Smooth muscle cell (in vitro differentiated cells): ENCODE measurements at regions not wholly inside any gene's neighbourhood (a gene's known extent, or its start where the extent isn't known, plus 50 kb on each side); places are given as distances from the start of the nearest gene placed in this dataset.

Source experiments
- DNase-seq: peaks from one replicate; lab custom pipeline; 2025; ENCODE audit not compliant: unreplicated experiment; lab: John Stamatoyannopoulos, UW
- H2AFZ ChIP-seq: fragments of 200-600 bp; sonication (generic); 2 replicates; pipeline ENCODE4 v1.6.0; 2016; ENCODE audit warnings: antibody characterized with exemption, low read depth, mild to moderate bottlenecking
- H3F3A ChIP-seq: fragments of 200-600 bp; sonication (generic); 2 replicates; pipeline ENCODE4 v1.6.0; 2017; ENCODE audit warnings: antibody characterized with exemption, low read depth
- H3K27ac ChIP-seq: fragments of 200-600 bp; sonication (generic); 2 replicates; pipeline ENCODE4 v1.5.1; 2016; ENCODE audit warnings: low read depth, mild to moderate bottlenecking
- H3K27me3 ChIP-seq: fragments of 200-600 bp; sonication (generic); 2 replicates; pipeline ENCODE4 v1.6.1; 2016; ENCODE audit warnings: low read depth, mild to moderate bottlenecking
- H3K36me3 ChIP-seq: fragments of 200-600 bp; sonication (generic); 2 replicates; pipeline ENCODE4 v1.5.1; 2016; ENCODE audit warnings: low read depth
- H3K4me1 ChIP-seq: fragments of 200-600 bp; sonication (generic); 2 replicates; pipeline ENCODE4 v1.5.1; 2016; ENCODE audit warnings: low read depth
- H3K4me2 ChIP-seq: fragments of 200-600 bp; sonication (generic); 2 replicates; pipeline ENCODE4 v1.6.0; 2016; ENCODE audit warnings: mild to moderate bottlenecking
- H3K4me3 ChIP-seq: fragments of 200-600 bp; sonication (generic); 2 replicates; pipeline ENCODE4 v1.5.1; 2016; ENCODE audit warnings: mild to moderate bottlenecking
- H3K79me2 ChIP-seq: fragments of 200-600 bp; sonication (generic); 2 replicates; pipeline ENCODE4 v1.6.0; 2016; ENCODE audit warnings: low read depth, mild to moderate bottlenecking
- H3K9ac ChIP-seq: fragments of 200-600 bp; sonication (generic); 2 replicates; pipeline ENCODE4 v1.6.0; 2016; ENCODE audit warnings: low read depth
- H3K9me3 ChIP-seq: fragments of 200-600 bp; sonication (generic); replicated peaks from 2 replicates; pipeline ENCODE4 v1.5.1; 2016; ENCODE audit warnings: low read depth
- H4K20me1 ChIP-seq: fragments of 200-600 bp; sonication (generic); 2 replicates; pipeline ENCODE4 v1.6.0; 2016; ENCODE audit warnings: low read depth
- WGBS: methylation state at CpG from one replicate; pipeline ENCODE4 v1.1.7; 2016; ENCODE audit warnings: low lambda C conversion rate; 5-methylcytosine and 5-hydroxymethylcytosine counted together
- TF ChIP-seq, protein P1 (sequence below): fragments of 200-600 bp; sonication (generic); IDR thresholded peaks from 2 replicates; pipeline ENCODE4 v1.5.1; 2017; ENCODE audit warnings: borderline replicate concordance, mild to moderate bottlenecking, antibody characterized with exemption; ENCODE audit not compliant: insufficient read depth, poor library complexity, severe bottlenecking

DNA sequence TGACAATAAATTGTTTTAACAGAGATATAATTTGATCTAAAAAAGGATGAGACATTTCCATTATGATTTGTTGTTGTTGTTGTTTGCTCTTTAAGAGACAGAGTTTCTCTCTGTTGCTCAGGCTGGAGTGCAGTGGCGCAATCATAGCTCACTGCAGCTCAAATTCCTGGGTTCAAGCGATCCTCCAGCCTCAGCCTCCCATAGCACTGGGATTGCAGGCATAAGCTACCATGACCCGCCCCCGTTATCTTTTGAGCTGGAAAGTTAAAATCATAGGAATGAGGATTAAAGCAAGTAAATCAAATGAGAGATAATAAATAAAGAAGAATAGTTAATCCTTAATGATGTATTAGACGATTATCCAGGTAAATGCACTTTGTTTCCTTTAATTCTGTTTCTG lies 224.4 kb upstream of the SMIM31 start:
- no peaks in the 10 kb centered on the region for H3K36me3 ChIP-seq
- H3K4me1 ChIP-seq, result peaks cover 19% of the 10 kb centered on the region
- H3K27me3 ChIP-seq, result no peaks in the 10 kb centered on the region
- no peak overlapping the region for H3K27ac ChIP-seq
- H4K20me1 ChIP-seq, result no peaks in the 10 kb centered on the region
- 90% methylated on average over 5 of the region's 5 CpGs for WGBS
- no peak overlapping the region for H3K4me3 ChIP-seq
- no peaks in the 10 kb centered on the region for H3K79me2 ChIP-seq
- no peak overlapping the region for H2AFZ ChIP-seq
- H3F3A ChIP-seq, result no peaks in the 10 kb centered on the region
- TF ChIP-seq, protein P1, sequence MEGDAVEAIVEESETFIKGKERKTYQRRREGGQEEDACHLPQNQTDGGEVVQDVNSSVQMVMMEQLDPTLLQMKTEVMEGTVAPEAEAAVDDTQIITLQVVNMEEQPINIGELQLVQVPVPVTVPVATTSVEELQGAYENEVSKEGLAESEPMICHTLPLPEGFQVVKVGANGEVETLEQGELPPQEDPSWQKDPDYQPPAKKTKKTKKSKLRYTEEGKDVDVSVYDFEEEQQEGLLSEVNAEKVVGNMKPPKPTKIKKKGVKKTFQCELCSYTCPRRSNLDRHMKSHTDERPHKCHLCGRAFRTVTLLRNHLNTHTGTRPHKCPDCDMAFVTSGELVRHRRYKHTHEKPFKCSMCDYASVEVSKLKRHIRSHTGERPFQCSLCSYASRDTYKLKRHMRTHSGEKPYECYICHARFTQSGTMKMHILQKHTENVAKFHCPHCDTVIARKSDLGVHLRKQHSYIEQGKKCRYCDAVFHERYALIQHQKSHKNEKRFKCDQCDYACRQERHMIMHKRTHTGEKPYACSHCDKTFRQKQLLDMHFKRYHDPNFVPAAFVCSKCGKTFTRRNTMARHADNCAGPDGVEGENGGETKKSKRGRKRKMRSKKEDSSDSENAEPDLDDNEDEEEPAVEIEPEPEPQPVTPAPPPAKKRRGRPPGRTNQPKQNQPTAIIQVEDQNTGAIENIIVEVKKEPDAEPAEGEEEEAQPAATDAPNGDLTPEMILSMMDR, result no peak
- no peak overlapping the region for H3K9ac ChIP-seq
- no peak for DNase-seq
- no peak overlapping the region for H3K4me2 ChIP-seq
- H3K9me3 ChIP-seq, result no peaks in the 10 kb centered on the region

- Histone ChIP-seq H3K9me3 (no peaks in the 10 kb centered on the region), H2AFZ (no peak overlapping the region), H3K79me2 (no peaks in the 10 kb centered on the region), H3K4me1 (peaks cover 20% of the 10 kb centered on the region), H3K4me3 (no peak overlapping the region), H4K20me1 (no peaks in the 10 kb centered on the region), H3F3A (no peaks in the 10 kb centered on the region), H3K36me3 (no peaks in the 10 kb centered on the region), H3K27me3 (no peaks in the 10 kb centered on the region), H3K9ac (no peak overlapping the region), H3K27ac (no peak overlapping the region), H3K4me2 (no peak overlapping the region)
- DNase-seq, result no peak
- TF ChIP-seq, protein P1, result no peak
- 73% methylated on average over 4 of the region's 4 CpGs for WGBS
These were observed 222.6 kb upstream of the SMIM31 start for GRCh38 chr4:164531336-164531735.

GRCh38 chr4:164536814-164537213 lies 217.1 kb upstream of the SMIM31 start:
- Histone ChIP-seq H4K20me1 (no peaks in the 10 kb centered on the region), H3K27me3 (no peaks in the 10 kb centered on the region), H2AFZ (no peak overlapping the region), H3F3A (no peaks in the 10 kb centered on the region), H3K27ac (peak overlapping the region; percentile 88), H3K79me2 (no peaks in the 10 kb centered on the region), H3K9me3 (no peaks in the 10 kb centered on the region), H3K4me2 (no peak overlapping the region), H3K9ac (peak overlapping the region; percentile 54), H3K4me3 (no peak overlapping the region), H3K36me3 (no peaks in the 10 kb centered on the region), H3K4me1 (peaks cover 13% of the 10 kb centered on the region)
- WGBS, result 37% methylated on average over 2 of the region's 2 CpGs
- TF ChIP-seq, protein P1, result no peak
- DNase-seq, result no peak

DNA sequence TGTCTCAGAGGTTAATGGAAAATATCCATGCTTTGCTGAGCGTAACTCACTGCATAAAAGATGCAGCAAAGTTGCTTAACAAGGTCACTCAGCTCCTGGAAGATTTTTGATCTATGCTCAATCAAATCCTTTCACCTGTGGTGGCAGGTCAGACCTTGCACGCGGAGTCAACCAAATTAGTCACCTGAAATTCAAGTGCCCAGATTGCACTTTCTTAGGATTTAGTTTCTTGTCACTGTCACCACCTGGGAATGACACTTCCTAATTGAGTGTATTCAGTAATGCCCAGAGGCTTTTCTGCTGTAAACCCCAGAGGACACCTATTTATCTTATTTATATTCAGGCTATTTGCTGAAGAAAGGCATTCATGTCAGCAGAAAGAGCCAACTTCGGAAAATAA lies 215.8 kb upstream of the SMIM31 start:
- WGBS, result 75% methylated on average over 4 of the region's 4 CpGs
- no peaks in the 10 kb centered on the region for H4K20me1 ChIP-seq
- no peaks in the 10 kb centered on the region for H3K9me3 ChIP-seq
- no peaks in the 10 kb centered on the region for H3K36me3 ChIP-seq
- no peak overlapping the region for H3K4me2 ChIP-seq
- H3K4me3 ChIP-seq, result no peak overlapping the region
- no peak for DNase-seq
- no peaks in the 10 kb centered on the region for H3K27me3 ChIP-seq
- H3K27ac ChIP-seq, result peak overlapping the region; percentile 88
- no peak overlapping the region for H2AFZ ChIP-seq
- TF ChIP-seq, protein P1, result no peak
- no peak overlapping the region for H3K9ac ChIP-seq
- no peaks in the 10 kb centered on the region for H3K79me2 ChIP-seq
- peaks cover 13% of the 10 kb centered on the region for H3K4me1 ChIP-seq
- no peaks in the 10 kb centered on the region for H3F3A ChIP-seq
